ENCODE measurements at regions not wholly inside any gene's neighbourhood (a gene's known extent, or its start where the extent isn't known, plus 50 kb on each side); places are given as distances from the start of the nearest gene placed in this dataset.

DNA sequence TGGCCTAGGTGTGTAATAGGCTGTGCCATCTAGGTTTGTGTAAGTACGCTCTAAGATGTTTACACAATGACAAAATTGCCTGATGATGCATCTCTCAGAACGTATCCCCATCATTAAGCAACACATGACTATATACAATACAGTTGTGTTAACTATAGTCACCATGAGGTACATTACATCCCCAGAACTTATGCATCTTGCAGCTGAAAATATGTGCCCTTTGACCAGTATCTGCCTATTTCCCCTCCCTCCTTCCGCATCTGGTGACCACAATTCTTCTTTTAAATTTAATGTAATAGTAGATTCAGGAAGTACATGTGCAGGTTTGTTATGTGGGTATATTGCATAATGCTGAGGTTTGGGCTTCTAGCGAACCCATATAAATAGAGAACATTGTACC, 239.8 kb upstream of the IL1RAPL1 start:
- Histone ChIP-seq H4K20me1 (ENCODE audit: insufficient read depth, low read length, poor library complexity, severe bottlenecking) (no peaks in the 10 kb centered on the region), H3K4me1 (ENCODE audit: insufficient read depth, low read length, poor library complexity, severe bottlenecking) (no peaks in the 10 kb centered on the region), H3K9ac (ENCODE audit: low read depth, low read length, poor library complexity, severe bottlenecking) (no peak overlapping the region), H3F3A (ENCODE audit: low read depth) (no peaks in the 10 kb centered on the region), H3K9me2 (replicated peaks; ENCODE audit: low read depth, low read length) (no peaks in the 10 kb centered on the region), H2AFZ (ENCODE audit: low read length) (no peak overlapping the region), H3K9me3 (ENCODE audit: insufficient read depth, low read depth, low read length) (no peaks in the 10 kb centered on the region), H3K36me3 (ENCODE audit: insufficient read depth, low read length) (no peaks in the 10 kb centered on the region), H3K27me3 (ENCODE audit: insufficient read depth, low read length, poor library complexity, severe bottlenecking) (no peaks in the 10 kb centered on the region), H3K4me2 (ENCODE audit: low read depth, low read length, poor library complexity, severe bottlenecking) (no peak overlapping the region), H3K79me2 (ENCODE audit: insufficient read depth, low read length) (no peaks in the 10 kb centered on the region), H3K4me3 (ENCODE audit: low read length, poor library complexity, severe bottlenecking) (no peak overlapping the region)
- TF ChIP-seq CTCF (conservative IDR thresholded peaks at IDR 0.05; ENCODE audit: low read length), result no peak
- TF ChIP-seq EZH2phosphoT487 (IDR thresholded peaks at IDR 0.05; ENCODE audit: borderline replicate concordance), result no peak

DNA sequence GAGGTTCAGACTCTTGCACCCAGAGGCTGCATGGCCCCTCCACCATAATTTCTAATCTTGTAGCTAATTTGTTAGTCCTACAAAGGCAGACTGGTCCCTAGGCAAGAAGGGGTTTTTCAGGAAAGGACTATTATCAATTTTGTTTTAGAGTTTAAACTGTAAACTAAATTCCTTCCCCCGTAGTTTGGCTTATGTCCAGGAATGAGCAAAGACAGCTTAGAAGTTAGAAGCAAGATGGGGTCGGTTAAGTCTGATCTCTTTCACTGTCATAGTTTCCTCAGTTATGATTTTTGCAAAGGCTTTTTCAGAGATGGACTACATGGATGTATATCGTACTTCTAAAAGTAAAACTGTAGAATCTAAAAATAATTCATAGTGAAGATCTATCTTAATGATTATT, 258.1 kb upstream of the IL1RAPL1 start:
- TF ChIP-seq EZH2phosphoT487 (IDR thresholded peaks at IDR 0.05; ENCODE audit: borderline replicate concordance), result no peak
- no peak for TF ChIP-seq CTCF (conservative IDR thresholded peaks at IDR 0.05; ENCODE audit: low read length)
- Histone ChIP-seq H3K4me1 (ENCODE audit: insufficient read depth, low read length, poor library complexity, severe bottlenecking) (no peaks in the 10 kb centered on the region), H3K36me3 (ENCODE audit: insufficient read depth, low read length) (no peaks in the 10 kb centered on the region), H3F3A (ENCODE audit: low read depth) (no peaks in the 10 kb centered on the region), H4K20me1 (ENCODE audit: insufficient read depth, low read length, poor library complexity, severe bottlenecking) (no peaks in the 10 kb centered on the region), H3K4me2 (ENCODE audit: low read depth, low read length, poor library complexity, severe bottlenecking) (no peak overlapping the region), H3K79me2 (ENCODE audit: insufficient read depth, low read length) (no peaks in the 10 kb centered on the region), H3K9me2 (replicated peaks; ENCODE audit: low read depth, low read length) (no peaks in the 10 kb centered on the region), H2AFZ (ENCODE audit: low read length) (no peak overlapping the region), H3K9ac (ENCODE audit: low read depth, low read length, poor library complexity, severe bottlenecking) (no peak overlapping the region), H3K27me3 (ENCODE audit: insufficient read depth, low read length, poor library complexity, severe bottlenecking) (no peaks in the 10 kb centered on the region), H3K4me3 (ENCODE audit: low read length, poor library complexity, severe bottlenecking) (no peak overlapping the region), H3K9me3 (ENCODE audit: insufficient read depth, low read depth, low read length) (no peaks in the 10 kb centered on the region)

GRCh38 chrX:28324321-28324721, 262.9 kb upstream of the IL1RAPL1 start:
- Histone ChIP-seq H3K4me3 (ENCODE audit: low read length, poor library complexity, severe bottlenecking) (no peak overlapping the region), H3K9me2 (replicated peaks; ENCODE audit: low read depth, low read length) (no peaks in the 10 kb centered on the region), H2AFZ (ENCODE audit: low read length) (no peak overlapping the region), H3F3A (ENCODE audit: low read depth) (no peaks in the 10 kb centered on the region), H3K4me1 (ENCODE audit: insufficient read depth, low read length, poor library complexity, severe bottlenecking) (no peaks in the 10 kb centered on the region), H3K4me2 (ENCODE audit: low read depth, low read length, poor library complexity, severe bottlenecking) (no peak overlapping the region), H3K9ac (ENCODE audit: low read depth, low read length, poor library complexity, severe bottlenecking) (no peak overlapping the region), H3K36me3 (ENCODE audit: insufficient read depth, low read length) (no peaks in the 10 kb centered on the region), H3K9me3 (ENCODE audit: insufficient read depth, low read depth, low read length) (no peaks in the 10 kb centered on the region), H3K79me2 (ENCODE audit: insufficient read depth, low read length) (no peaks in the 10 kb centered on the region), H3K27me3 (ENCODE audit: insufficient read depth, low read length, poor library complexity, severe bottlenecking) (no peaks in the 10 kb centered on the region), H4K20me1 (ENCODE audit: insufficient read depth, low read length, poor library complexity, severe bottlenecking) (no peaks in the 10 kb centered on the region)
- TF ChIP-seq EZH2phosphoT487 (IDR thresholded peaks at IDR 0.05; ENCODE audit: borderline replicate concordance), result no peak
- no peak for TF ChIP-seq CTCF (conservative IDR thresholded peaks at IDR 0.05; ENCODE audit: low read length)
